AG08395 (cell line): ENCODE measurements at regions not wholly inside any gene's neighbourhood (a gene's known extent, or its start where the extent isn't known, plus 50 kb on each side); places are given as distances from the start of the nearest gene placed in this dataset.

Experiments used
- DNase-seq: peaks from one replicate; pipeline ENCODE4 v3.0.0; 2012; ENCODE audit warnings: mixed read lengths, low spot score

DNA sequence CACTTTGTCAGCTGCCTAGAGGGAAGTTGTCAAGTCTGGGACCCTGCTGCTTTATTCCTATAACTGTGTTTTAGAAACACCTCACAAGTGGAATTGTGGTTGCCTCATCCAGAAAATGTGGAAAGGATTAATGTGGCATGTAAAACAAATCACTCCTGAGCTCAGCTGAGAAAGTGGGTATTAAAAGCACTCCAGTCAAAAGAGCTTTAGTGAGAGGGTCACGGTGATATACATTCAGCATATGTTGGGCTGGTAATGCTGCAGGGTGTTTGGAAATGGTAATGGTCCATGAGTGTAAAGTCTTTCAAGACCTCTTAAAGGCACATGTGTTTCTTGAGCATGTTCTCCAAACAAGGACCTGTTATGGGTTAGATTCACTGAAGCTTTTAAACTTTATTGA is 318.2 kb upstream of the MEOX2 start:
- DNase-seq = no peak

- no peak for DNase-seq
Observed at GRCh38 chr7:16001477-16001876, 315.0 kb upstream of the MEOX2 start.

DNA sequence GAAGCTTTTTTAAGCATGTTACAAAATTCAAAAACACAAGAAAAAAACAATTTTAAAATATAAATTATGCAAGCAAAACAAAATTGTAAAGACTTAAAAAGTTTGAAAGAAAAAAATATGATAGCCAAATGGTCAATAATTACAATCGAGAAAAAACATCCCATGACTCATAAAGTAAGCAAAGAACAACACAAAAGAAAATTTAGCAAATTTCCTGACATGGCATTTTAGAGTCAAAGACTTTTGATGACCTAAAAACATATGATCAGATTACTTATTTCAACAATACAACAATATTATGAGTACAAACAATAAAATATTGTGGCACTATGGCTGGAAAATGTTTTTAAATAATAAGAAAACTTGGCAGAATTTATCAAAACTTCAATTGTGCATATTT is 312.1 kb upstream of the MEOX2 start:
- DNase-seq = no peak

- no peak for DNase-seq
Observed at GRCh38 chr7:15995027-15995426, 308.5 kb upstream of the MEOX2 start.

DNA sequence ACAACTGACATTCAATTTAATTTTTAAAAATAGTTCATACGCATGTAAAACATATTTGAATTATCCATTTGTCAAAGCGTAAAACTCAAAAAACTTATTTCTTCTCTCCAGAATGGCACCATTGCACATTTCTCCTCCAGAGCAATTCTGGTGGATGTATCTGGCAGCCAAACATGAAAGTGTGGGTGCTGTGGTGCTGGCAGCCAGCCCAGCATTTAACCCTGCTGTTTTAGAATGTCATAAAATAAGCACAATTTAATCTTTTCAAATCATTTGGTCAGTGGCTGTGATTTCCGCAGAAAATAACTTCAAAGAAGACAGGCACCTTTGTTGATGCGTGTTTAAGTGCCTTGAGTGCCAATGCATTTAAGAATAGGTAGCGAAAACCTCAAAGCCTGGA is 302.7 kb upstream of the MEOX2 start:
- no peak for DNase-seq

- no peak for DNase-seq
Observed at GRCh38 chr7:15985587-15986384, 299.3 kb upstream of the MEOX2 start.

DNA sequence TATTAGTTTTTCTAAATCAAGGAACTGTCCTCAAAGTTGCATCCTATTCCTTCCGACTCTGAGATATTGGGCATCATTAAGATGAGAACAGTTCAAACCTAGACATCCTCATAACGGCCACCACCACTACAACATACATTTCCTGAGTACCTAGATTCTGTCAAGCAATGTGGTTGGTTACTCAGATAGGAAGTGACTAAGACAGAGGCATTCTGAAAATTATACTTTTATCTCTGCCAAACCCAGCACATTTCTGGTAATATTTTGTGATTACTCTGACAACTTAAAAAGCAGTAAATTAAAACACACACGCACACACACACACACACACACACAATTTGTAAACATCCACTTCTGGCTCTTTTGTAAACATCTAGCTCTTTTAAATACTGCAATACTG is 291.2 kb upstream of the MEOX2 start:
- peak; percentile 51 for DNase-seq

DNA sequence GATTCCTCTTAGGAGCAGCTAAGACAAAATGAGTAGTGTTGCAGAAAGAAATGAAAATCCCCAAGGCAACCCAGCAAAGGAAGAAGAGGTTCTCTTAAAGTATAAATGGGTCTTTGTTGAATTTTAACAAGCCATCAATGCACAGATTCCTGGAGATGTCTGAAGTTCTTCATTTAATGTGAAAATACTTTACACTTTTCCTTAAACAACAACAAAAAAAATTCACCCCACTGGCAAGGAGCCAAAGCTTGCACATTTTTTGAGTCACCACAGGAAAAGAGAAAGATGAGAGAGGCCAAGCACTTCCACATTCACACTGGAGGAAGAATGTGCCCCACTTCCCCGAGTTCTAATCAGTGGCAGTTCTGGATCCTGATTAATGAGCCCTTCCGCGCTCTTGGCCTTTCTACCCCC is 286.4 kb upstream of the MEOX2 start:
- DNase-seq = peak; percentile 26

- DNase-seq = no peak
Observed at GRCh38 chr7:15967551-15967950, 281.1 kb upstream of the MEOX2 start.

GRCh38 chr7:15967121-15967520 is 280.6 kb upstream of the MEOX2 start:
- no peak for DNase-seq

DNA sequence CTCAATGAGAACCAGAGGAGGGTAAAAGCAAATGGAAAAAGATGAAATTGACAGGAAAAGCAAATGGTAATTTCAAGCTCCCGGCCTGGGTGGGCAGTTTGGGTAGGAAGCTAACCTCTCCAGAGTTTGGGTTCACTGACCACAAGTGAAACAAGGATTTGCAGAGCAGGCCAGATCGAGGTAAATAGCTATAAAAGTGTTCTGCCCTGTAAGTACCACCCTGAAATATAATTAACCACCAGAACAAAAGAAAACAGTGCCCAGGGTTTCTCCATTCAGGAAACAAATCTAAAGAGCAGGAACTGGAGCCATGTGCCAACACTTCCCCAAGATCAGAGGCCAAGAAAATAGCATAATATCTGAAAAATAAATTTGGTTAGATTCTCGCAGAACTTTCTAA is 276.7 kb upstream of the MEOX2 start:
- DNase-seq = no peak

DNA sequence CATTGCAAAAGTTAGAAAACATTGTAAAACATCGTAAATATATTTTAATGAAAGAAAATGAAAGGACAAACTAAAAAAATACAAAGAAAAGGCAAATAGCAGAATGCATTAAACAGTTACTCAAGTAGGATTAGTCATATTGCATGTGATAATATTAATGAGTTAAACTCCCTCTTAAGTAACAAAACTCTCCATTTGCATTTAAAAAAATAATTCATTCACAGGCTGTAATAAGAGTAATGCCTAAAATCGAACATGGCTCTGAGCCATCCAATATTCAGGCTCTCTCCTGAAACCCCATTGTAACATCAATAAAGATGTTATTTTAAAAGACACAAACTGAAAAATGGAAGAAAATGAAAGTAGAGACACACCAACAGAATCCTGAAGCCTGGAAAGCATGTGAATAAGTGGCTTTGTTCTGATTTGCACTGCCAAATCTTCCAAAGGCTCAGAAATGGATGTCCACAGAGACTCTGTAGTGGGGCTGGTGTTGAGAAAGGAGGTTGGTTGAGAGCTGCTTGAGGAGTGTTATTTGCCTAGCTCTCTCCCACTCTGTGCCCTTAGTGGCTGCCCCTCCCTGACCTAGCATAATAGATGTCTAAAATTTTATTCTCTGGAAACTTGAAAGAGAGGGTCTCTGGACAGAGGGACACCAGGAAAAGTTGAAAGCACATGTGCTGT is 268.3 kb upstream of the MEOX2 start:
- no peak for DNase-seq

DNA sequence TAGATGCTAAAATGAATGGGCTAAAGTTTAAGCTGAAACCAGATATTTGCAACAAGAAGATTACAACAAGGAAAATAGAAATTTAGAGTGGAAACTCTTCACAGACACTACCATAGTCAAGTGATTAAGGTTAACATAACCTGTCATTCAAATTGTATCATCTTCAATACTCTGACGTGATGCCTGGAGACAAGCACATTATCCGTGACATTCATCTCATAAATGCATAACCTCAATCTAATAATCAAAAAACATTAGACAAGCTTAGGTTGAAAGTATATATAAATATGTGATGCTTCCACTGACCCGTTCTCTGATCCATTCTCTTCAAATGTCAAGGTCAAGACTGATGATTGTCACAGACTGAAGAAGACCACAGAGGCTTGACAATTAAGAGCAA is 263.8 kb upstream of the MEOX2 start:
- DNase-seq = no peak

DNA sequence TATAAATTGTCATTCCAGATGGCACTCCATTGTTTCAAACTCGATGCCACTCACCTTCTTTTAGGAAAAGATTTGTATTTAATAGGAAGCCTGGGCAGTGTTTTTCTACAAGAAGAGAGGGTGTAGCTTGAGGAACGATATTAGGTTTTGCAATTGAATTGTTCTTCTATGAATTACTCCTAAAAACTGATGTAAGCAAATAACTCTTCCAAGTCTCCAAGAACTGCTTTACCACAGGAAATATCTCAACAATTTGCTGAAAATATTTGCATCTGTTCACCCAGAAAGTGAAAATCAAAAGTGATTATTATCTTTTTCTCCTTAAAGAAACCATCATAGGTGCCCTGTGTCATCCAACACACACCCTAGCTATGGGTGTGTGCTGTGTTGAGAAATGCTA is 261.3 kb upstream of the MEOX2 start:
- DNase-seq = peak; percentile 44

GRCh38 chr7:15938115-15938514 is 251.6 kb upstream of the MEOX2 start:
- no peak for DNase-seq

DNA sequence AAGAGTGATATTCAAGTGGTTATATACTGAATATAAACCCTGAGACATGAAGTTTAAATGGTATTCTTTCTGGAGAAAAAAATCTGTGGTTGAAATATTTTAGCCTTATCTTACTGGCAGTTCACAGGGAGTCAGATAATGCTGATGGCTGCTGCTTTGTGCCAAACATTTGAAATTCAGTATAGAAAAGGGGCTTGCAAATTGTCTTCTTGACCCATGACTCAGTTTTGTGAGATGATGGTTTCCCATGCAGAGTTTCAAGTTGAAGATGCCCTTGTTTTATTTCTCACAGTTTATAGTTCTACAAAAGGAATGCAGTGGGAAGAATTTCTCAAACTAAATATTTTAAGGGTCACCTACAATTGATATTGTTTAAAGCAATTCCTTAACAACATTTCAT is 251.1 kb upstream of the MEOX2 start:
- no peak for DNase-seq

GRCh38 chr7:15936991-15937390 is 250.5 kb upstream of the MEOX2 start:
- DNase-seq = no peak

DNA sequence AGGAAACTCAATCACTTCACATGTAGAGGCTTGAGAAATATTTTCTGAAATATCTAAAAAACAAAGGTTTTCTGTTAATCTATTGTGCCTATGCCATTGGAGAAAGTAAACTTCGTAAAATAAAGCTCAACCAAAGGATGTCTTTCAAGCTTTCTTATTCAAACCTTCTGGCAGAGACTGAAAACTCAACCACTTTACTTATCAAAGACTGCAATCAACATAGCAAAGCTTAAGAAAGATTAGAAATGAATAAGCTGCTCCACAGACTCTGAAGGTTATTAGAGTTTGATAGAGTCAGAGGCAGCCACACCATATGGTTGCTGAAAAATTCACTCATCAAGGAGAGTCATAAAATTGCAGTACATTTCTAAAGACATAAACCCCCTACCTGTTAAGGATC is 245.8 kb upstream of the MEOX2 start:
- no peak for DNase-seq

- DNase-seq = no peak
Observed at GRCh38 chr7:15929411-15929810, 242.9 kb upstream of the MEOX2 start.

- no peak for DNase-seq
Observed at GRCh38 chr7:15925608-15926007, 239.1 kb upstream of the MEOX2 start.

DNA sequence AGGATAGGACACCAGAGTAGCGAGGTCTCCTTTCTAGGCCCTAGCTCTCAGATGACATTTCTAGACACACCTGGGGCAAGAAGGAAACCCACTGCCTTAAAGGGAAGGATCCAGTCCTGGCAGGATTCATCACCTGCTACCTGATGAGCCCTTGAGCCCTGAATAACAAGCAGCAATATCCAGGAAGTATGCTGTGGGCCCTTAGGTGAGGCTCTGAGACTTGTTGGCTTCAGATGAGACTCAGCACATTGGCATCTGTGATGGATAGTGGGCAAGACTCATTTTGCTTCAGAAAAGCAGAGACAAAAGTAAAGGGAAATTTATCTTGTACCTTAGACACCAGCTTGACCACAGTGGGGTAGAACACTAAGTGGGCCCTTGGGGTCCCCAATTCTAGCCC is 238.4 kb upstream of the MEOX2 start:
- DNase-seq = no peak

DNA sequence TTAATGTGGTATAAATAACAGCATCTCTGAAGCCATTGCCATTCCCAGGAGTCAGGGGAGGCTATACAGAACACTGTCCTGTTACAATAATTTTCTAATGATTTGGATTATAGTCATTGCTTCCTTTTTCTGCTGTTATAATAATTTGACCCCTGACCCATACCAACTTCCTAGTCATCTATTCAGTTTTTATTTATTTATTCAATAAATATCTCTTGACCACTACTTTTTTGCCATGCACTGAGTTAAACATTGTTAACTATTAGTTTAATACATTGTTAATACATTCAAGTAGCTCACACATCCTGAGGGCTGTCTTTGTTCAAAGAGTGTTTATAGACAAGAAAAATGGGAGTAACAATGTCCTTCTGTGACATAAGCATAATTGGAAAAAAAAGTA is 235.5 kb upstream of the MEOX2 start:
- no peak for DNase-seq

DNA sequence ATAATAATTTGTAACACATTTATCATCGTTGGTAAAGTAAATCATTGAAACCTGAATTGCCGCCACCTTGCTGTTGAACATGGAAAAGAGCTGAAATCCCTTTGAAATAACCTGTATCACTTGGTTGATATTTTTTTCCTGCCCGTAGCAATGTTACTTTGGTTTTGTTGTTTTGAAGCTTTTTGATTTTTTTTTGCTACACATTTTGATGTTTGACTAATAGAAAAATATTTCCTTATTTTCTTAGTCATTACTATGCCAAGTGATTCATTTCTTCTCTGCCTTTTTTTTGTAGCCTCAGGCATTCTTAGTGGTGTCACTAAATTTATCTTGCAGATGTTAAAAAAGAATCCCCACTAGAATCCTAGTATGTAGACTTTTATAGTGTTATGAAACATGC is 235.1 kb upstream of the MEOX2 start:
- peak; percentile 52 for DNase-seq

DNA sequence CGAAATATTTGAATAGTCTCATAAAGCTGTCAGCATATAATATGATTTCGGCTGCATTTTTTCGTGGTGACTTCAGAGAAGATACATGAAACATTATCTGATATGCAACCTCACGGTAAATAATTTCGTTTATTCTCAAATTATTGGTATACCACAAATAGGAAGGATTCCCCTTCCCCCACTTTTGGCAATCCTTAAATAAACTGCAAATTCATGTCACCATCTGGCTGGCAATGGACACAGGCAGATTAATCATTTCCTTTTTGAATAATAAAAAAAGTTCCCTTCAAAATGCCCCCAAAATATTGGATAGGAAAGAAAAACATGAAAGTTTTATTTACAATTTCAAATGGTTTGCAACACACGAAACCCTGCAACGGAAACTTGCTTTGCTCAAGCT is 234.5 kb upstream of the MEOX2 start:
- DNase-seq = no peak
